Adrenal gland (tissue), 5 donors: ENCODE measurements at regions not wholly inside any gene's neighbourhood (a gene's known extent, or its start where the extent isn't known, plus 50 kb on each side); places are given as distances from the start of the nearest gene placed in this dataset.

ENCODE experiments used
- CTCF ChIP-seq, 6 experiments: fragments of 450-650 bp in 4 of 6; fragments of 200-600 bp in 2 of 6; sonication (generic) in 1 of 6; IDR thresholded peaks; 1 replicate in 5 of 6; 2 replicates in 1 of 6; pipeline versions ENCODE4 v1.5.1 to v1.8.0; 2016 to 2021; ENCODE audit warnings: antibody characterized with exemption in 6 of 6, mild to moderate bottlenecking in 2 of 6, moderate library complexity in 1 of 6
- POLR2A ChIP-seq, 2 donors: fragments of 450-650 bp; IDR thresholded peaks; one replicate each; pipeline ENCODE4 v1.6.1; 2017; ENCODE audit warnings: antibody characterized with exemption in 2 of 2, mild to moderate bottlenecking in 2 of 2, moderate library complexity in 1 of 2
- donor health status: DM: no; HTN: no; CAD: no.

GRCh38 chr7:68720697-68721096 is 877.6 kb upstream of the AUTS2 start:
- TF ChIP-seq CTCF (IDR thresholded peaks at IDR 0.05) (no peak), POLR2A (IDR thresholded peaks at IDR 0.05) (no peak)
